HG03432 (cell line): ENCODE measurements at regions not wholly inside any gene's neighbourhood (a gene's known extent, or its start where the extent isn't known, plus 50 kb on each side); places are given as distances from the start of the nearest gene placed in this dataset.
"Not testable (repeated sequence)": the region's sequence is repeated elsewhere in the genome, so short reads cannot be mapped to it uniquely, and the experiment has no call there.

Experiments
- ATAC-seq: cut with Tn5 transposase; IDR thresholded peaks from one replicate; pipeline ENCODE4 v1.9.1; 2021; ENCODE audit warnings: mild to moderate bottlenecking, moderate library complexity; ENCODE audit not compliant: unreplicated experiment

DNA sequence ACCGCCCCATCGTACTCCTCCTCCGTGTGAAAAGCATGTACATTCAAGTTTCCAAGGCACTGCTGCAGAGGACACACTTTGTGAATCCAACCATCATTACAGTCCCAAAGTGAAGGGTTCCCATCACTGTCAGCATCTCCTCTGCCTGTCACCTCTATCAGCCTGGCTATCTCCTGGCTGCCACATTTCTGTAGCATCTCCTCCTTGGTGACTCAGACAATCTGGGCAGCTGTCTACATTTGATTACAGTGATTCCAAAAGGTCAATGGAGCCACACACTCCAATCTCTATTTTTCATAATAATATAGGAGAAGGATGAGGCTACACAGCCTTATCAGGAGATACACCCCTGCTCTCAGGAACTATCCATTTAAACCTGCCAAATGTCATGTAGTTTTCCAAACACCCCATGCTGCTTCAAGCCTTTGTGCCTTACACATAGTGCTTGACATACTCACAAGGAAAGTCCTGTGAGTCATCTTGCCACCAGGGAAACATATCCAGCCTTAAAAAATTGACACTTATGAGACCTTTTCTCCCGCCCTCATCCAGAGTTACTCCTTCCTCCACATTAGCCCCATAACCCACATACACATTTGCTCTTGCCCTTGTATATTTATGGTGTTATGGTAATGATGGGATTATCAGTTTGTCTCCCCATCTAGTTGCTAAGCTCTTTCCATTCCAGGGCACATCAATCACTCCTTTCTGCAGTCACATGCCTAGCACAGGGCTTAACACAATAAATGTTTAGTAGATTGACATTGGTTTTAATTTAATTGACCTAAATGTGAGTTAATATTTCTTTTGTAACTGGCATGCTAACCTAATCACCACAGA is 250.1 kb upstream of the CDH5 start:
- no peak for ATAC-seq

DNA sequence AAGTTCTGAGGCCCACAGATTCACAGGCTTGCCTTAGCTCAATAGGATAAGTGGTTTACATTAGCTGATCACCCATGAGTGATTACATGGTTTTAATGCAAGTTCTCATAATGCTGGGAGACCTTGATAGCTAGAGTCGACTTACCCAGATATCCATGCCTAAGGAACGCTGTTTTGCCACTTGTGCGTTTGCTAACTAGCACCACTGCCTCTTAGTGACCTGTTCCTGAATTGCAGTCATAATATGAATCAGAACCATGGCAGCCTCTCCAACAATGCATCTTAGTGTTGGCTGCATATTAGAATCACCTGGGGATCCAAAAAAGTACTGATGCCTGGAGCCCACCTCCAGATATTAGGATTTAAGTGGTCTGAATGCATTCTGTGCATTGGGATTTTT is 251.1 kb upstream of the CDH5 start:
- no peak for ATAC-seq

DNA sequence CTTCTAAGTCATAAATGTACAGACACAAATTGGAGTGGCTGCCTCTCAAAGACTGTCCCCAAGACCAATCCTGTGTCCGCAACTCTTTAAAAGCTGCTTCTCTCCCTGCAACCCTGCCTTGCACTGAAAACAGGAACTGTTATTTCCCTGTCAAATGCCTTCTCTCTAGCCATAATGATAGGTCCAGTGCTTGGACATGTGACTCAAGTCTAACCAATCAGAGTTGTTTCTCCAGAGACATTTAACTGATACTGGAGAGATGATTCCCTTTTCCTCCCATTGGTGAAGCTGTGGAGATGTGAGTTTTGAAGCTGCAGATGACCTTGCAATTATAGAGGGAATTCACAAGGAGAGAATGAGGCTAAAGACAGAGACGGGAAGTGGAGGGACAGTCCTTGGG is 253.3 kb upstream of the CDH5 start:
- no peak for ATAC-seq

DNA sequence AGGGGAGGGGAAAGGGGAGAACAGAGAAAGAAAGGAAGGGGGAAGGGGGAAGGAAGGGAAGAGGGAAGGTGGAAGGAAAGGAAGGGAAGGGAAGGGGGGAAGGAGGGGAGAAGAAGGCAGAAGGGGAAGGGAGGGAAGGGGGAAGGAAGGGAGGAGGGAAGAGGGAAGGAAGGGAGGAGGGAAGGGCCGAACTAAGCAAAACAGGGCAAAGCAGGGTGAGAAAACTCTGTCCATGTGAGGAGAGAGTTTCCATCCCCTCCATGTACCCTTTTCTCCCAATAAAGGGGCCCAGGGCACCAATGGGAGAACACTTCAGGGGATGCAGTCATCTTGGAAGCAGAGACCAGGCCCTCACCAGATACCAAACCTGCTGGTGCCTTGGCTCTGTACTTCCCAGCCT is 256.8 kb upstream of the CDH5 start:
- no peak for ATAC-seq

DNA sequence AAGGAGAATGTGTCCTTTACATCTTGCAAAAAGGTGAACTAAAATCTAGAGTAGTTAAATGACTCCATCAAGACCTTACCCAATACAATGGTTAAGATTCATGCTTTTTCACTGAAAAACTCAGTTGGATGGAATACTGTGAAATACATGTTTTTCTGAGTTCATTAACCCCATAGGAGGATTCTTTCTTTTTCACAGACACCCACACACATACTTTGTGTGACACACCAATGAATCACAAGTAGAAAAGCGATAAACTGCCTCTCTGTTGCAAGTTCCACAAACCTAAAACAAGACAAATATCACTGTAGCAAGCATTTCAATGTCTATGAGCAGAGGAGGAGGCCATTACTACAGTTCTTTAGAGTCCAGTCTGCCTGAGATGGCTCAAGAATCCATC is 258.8 kb upstream of the CDH5 start:
- no peak for ATAC-seq

DNA sequence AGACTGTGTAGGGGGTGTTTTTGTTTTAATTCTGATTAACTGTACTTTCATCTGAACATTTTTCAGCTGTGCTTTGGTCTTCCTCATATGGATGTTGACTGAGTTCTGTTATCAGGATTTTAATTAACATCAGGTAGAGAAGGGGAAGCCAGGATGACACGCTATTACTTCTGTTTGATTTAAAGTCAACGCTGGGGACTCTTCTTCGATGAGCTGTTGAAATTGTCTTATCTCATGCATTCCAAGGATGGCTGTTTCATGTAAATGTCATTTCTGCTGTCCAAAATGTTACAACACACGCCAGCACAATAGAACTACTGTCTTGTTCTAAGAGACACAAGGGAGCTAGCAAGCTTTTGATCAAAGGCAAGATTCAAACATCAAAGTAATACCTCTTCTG is 263.3 kb upstream of the CDH5 start:
- ATAC-seq, result no peak

DNA sequence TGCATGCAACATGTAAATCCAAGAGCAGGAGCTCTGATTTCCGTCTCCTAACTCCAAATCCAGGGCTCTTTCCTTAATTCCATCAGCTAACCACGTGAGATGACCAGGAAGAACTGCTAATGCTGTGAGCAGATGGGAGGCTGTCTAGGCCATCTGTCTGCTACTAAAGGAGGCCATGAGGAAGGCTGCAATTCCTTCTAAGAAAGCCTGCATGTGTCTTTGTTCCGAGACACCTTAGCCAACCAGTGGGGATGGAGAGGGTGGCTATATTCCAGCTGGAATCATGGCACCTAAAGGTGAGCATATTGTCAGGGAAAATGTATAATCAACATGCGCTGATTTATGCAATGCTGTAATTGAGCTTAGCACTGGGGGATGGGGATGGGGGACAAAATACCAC is 267.2 kb upstream of the CDH5 start:
- ATAC-seq, result no peak

DNA sequence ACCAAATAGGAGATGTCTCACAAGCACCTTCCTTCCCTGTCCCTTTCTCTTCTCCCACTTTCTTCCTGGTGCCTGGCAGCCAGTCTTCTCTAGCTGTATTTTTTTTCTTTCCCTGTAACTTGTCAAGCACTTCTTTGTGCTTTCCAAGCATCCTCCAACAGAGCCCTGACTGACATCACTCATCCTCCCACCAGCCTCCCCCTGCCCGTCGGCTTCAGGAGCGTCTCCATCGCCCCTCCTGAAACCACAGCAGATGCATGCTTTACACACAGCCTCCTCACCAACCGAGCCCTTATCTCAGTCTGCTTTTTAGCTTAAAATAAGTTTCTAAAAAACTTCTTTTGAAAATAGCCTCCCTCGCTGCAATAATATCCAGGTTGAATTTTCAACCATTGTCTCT is 268.7 kb upstream of the CDH5 start:
- no peak for ATAC-seq

DNA sequence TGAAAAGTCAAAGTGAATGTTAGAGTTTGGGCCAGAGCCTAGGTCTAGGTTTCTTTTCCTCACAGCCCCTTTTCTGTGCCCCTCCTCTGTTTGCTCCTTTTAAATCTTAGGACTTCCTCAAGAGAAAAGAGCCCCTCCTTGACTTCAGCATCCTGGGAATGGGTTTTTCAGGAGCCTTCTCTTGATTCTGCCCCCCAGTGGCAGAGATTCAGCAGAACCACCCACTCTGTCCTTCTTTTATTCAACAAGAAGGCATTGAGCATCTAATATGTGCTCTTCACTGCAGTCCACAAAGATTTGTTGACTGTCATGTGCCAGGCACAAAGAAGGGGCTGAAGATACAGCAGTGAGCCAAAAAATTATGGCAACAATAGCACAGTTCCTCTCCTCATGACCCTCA is 270.8 kb upstream of the CDH5 start:
- ATAC-seq, result no peak

DNA sequence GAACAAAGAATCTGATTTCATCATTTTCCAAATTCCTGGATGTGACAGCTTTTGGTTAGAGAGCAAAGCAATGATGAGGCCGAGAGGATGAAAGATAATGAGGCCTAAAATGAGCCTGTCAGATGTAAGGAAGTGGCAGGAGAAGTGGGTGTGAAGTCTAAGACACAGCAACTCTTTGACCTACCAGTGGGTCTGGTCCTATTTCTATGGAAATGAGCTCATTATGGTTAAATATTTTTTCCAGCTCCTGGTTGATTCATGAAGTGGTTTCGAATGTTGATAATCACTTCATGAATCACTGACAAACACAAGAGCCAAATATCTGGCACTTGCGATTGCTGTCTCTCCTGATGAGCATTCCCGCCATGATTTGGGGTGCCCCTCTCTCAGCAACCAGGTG is 273.3 kb upstream of the CDH5 start:
- ATAC-seq, result no peak

DNA sequence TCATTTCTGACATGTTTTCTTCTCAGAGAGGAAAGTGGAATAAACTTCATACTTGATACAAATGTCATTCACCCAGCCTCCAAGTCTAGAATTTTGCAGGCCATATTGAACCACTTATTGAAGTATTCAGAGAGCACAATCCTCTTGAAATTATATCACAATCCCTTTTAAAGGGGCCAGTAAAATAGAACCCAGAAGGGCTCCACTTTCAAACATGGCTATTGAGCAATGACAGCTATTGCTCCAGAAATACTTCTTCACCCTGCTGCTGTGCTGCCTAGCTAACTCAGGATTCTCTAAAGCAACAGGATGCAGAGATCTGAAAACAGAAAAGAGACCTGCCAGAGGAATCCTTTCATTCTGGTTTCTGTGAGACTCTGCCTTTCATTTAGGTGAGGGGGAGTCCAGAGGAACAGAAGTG is 275.0 kb upstream of the CDH5 start:
- ATAC-seq, result no peak

DNA sequence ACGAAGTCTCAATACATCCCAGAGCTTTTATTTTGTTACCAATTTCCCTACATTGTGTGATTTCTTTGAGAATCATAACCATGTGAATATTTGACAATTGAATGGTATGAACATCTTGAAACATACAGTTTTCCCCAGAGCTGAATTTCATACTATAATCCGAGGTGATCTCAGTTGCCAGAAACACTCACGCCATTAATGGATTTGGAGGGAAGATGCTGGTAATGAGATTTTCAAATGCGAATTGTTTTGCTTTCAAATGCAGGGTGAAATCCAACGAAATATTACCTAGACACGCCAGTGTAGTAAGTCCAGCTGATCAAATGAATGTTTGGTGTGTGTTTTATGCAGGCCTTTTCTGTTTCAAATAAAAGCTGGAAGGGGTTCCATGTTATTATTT is 277.8 kb upstream of the CDH5 start:
- ATAC-seq, result no peak

DNA sequence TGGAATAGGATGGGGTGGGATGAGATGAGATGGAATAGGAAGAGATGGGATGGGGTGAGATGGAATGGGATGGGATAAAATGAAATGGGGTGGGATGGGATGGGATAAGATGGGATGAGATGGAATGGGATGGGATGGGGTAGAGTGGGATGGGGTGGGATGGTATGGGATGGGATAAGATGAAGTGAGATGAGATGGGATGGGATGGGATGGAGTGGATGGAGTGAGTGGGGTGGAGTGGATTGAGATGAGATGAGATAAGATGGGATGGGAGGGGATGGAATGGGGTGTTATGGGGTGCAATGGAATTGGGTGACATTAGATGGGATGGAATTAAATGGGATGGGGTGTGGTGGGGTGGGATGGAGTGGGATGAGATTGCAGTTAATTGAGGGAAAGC is 279.2 kb upstream of the CDH5 start:
- ATAC-seq, result no peak

DNA sequence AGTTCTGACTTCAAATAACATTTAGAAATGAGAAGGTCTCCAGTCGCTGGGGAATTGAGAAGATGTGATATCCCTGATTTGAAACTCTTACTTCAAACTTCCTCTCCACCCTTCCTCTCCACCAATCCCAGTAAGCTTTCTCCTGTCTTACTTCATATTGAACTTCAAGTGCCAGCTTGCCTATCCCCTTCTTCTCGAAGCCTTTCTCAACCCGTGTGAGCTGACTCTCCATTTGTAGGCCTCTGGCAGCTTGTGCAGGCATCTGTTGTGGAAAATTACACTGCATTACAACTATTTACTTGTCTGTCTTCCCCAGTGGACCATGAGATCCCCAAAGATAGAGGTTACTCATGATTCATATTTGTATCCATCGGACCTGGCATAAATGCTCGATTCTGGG is 280.8 kb upstream of the CDH5 start:
- no peak for ATAC-seq

DNA sequence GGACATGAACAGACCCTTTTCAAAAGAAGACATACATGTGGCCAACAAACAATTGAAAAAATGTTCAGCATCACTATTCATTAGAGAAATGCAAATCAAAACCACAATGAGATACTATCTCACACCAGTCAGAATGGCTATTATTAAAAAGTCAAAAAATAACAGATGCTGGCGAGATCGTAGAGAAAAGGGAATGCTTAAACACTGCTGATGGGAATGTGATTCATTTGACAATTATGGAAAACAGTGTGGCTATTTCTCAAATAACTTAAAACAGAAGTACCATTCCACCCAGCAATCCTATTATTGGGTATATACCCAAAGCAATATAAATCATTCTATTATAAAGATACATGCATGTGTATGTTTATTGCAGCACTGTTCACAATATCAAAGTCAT is 281.8 kb upstream of the CDH5 start:
- not testable (repeated sequence) for ATAC-seq

DNA sequence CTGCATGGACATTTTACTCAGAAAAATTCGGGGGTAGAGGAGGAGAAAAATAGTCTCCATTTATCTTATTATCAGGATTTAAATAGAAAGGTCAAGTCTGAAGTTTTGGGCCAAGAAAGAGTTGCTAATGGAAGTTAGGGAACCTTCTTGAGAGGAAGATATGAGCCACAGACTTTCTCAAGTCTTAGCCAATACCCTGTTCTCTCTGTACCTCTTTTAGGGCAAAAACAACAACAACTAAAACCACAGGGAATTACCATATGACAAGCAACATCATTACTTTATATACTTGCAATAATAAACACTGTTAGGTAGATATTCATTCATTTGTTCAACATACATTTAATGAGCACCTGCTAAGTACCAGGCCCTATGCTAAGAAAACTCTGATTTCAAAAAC is 282.2 kb upstream of the CDH5 start:
- no peak for ATAC-seq

DNA sequence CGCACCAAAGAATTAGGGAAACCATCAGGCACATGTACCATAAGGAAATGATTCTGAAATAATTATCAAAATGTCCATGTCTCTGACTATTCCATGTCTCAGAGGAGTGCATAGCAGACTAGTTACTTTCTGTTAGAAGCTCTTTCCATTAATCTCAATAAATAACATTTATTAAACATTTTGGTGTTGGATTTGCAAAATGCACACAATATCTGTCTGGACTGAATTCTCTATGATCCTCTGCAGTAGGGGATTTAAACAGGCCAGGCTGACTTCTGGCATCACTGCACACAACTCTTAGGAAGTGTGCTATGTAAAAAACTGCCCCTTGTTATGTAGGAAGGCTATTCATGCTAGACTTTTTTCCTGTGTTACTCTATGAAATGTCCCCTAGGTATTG is 283.3 kb upstream of the CDH5 start:
- no peak for ATAC-seq

DNA sequence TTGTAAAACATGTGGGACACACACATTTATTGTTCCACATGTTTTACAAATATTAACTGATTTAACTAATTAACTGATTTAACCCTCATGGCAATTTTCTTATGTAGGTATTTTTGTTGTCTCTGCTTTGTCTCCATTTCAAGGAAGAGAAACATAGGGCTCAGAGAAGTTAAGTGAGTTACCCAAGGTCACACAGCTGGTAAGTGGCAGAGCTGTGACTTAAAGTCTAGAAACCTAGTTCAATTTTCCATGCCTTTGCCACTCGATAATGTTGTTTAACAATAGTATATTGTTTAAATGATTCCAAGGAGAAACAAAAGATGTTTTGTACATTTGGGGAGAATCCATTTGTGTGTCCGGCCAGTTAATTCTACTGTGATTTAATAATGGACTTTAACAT is 284.1 kb upstream of the CDH5 start:
- ATAC-seq, result no peak

DNA sequence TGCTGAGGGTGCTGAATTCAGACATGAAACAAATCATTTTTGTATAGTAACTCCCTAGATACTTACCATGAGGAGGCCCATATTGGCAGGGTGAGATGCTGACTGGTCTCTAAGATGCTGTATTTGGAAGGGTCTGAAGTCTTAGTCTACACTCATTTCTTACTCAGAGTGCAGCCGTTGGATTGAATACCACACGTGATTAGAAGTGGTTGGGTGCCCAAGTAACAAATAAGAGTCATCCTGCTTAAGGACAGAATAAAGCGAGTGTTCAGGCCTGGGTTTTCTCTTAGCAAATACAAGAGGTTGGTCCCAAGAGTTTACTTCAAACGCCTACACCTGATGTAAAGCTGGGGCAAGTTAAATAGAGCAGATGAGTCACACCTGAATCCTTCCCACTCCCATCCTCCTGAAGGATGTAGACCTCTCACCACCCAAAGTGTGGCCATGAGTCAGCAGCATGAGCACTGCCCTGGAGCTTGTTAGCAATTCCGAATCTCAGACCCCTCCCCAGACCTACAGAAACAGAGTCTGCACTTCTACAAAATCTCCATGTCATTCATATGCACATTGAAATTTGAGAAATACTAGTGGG is 284.6 kb upstream of the CDH5 start:
- no peak for ATAC-seq

DNA sequence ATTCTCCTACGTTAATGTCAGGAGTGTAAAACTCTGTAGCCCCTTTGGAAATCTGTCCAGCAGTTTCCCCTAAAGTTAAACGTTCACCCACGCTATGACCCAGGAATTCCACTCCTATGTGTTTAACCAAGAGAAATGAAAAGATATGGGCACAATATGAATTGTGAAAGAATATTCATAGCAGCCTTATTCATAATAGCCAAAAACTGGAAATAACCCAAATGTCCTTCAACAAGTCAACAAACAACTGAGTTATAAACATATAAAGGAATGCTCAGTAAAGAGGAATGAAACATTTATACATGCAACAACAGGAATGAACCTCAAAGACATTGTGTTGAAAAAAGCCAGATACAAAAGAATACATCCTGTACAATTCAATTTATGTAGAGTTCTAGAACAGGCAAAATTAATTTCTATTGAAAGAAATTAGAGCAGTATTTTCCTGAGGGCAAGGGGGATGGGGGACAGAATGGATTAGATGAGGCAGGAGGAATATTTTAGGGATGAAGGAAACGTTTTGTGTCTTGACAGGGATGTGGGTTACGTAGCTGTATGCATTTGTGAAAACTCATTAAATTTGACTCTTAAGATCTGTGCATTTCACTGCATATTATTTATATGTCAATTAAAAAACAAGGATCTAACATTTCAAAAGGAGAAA is 286.7 kb upstream of the CDH5 start:
- no peak for ATAC-seq

DNA sequence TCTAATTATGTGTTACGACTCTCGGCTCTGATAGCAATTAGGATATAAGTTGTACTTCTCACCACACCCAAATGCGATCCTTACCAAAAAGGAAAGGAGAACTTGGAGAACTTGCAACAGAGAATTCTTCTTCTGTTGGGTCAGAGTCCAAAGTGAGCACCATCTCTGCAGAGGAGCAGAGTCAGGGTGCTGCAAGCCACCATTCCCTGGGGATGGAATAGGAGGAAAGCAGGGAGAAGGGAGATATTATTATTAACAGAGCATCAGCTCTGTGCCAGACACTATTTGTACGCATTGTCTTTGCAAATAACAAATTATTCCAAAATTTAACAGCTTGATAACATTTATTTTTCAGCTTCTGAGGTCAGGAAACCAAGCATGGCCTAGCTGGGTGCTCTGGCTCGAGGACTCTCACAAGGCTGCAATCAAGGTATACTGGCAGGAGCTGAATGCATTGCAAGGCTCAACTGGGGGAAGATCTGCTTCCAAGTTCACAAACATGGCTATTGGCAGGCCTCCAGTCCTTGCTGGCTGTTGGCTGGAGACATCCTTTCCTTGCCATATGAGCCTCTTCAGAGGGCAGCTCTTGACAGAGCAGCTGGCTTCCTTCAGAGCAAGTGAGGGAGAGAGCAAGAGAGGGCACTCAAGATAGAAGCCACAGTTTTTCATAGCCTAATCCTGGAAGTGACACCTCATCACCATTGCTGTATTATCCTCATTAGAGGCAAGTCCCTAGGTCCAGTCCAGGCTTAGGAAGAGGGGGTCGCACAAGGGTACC is 296.2 kb upstream of the CDH5 start:
- no peak for ATAC-seq

DNA sequence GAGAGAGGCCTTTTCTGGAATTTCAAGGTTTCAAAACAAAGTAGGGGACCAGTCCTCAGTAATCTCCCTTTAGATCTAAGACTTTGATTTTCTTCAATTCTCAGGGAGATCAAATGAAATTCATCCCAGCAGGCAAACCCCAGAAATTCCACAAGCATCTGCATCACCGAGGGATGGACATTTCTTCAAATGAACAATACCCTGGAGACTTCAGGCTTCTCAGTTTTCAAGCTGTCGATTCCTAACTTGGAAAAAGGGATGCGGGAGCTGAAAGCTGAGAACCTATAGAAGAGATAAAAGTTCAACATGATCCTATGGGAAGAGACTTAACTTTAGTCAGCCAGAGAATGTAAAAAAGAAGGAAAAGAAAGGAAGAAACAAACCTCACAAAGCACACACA is 296.9 kb upstream of the CDH5 start:
- no peak for ATAC-seq
